ENCODE measurements at regions not wholly inside any gene's neighbourhood (a gene's known extent, or its start where the extent isn't known, plus 50 kb on each side); places are given as distances from the start of the nearest gene placed in this dataset.

- no peak for DNase-seq (ENCODE audit: low read depth in 3 of 3)
Measured at GRCh38 chr17:51548125-51548524, 287.8 kb downstream of the UTP18 start.

- DNase-seq (ENCODE audit: low read depth in 3 of 3), result no peak
Measured at GRCh38 chr17:51555153-51555552, 294.8 kb downstream of the UTP18 start.

- no peak for DNase-seq (ENCODE audit: low read depth in 3 of 3)
Measured at GRCh38 chr17:51559778-51560177, 299.4 kb downstream of the UTP18 start.

- no peak for DNase-seq (ENCODE audit: low read depth in 3 of 3)
Measured at GRCh38 chr17:51560398-51560797, 300.1 kb downstream of the UTP18 start.

- no peak for DNase-seq (ENCODE audit: low read depth in 3 of 3)
Measured at GRCh38 chr17:51563961-51564360, 303.6 kb downstream of the UTP18 start.

- DNase-seq (ENCODE audit: low read depth in 3 of 3), result no peak
Measured at GRCh38 chr17:51572115-51572514, 311.8 kb downstream of the UTP18 start.
